CD14-positive monocyte (primary cell): ENCODE measurements at regions not wholly inside any gene's neighbourhood (a gene's known extent, or its start where the extent isn't known, plus 50 kb on each side); places are given as distances from the start of the nearest gene placed in this dataset.

Experiments used
- DNase-seq, 3 donors: peaks; one replicate each; pipeline ENCODE4 v3.0.0-alpha.2; 2011 to 2022
- H2AFZ ChIP-seq: 2 replicates; pipeline ENCODE4 v1.6.0; 2012; ENCODE audit warnings: mild to moderate bottlenecking, low read depth, low read length, inconsistent platforms; ENCODE audit not compliant: insufficient read depth, poor library complexity, severe bottlenecking
- H3K27ac ChIP-seq, 2 donors: 1 replicate in 1 of 2; 2 replicates in 1 of 2; pipeline ENCODE4 v1.5.1; 2012 to 2013; ENCODE audit warnings: low read length in 2 of 2, control low read depth in 1 of 2, inconsistent platforms in 1 of 2, low read depth in 1 of 2, mild to moderate bottlenecking in 1 of 2
- H3K27me3 ChIP-seq, 2 donors: one replicate each; pipeline versions ENCODE4 v1.6.0 to v1.6.1; 2011 to 2013; ENCODE audit warnings: low read length in 2 of 2; ENCODE audit not compliant: control insufficient read depth in 2 of 2, insufficient read depth in 2 of 2
- H3K36me3 ChIP-seq, 2 donors: replicated peaks in 1 of 2; 1 replicate in 1 of 2; 2 replicates in 1 of 2; pipeline versions ENCODE4 v1.5.1 to v1.6.1; 2012 to 2013; ENCODE audit warnings: low read length in 2 of 2, control low read depth in 1 of 2, inconsistent platforms in 1 of 2, mild to moderate bottlenecking in 1 of 2; ENCODE audit not compliant: insufficient read depth in 2 of 2, control insufficient read depth in 1 of 2
- H3K4me1 ChIP-seq, 2 donors: 1 replicate in 1 of 2; 2 replicates in 1 of 2; pipeline versions ENCODE4 v1.5.1 to v1.6.1; 2012 to 2013; ENCODE audit warnings: low read length in 2 of 2, control low read depth in 1 of 2, inconsistent platforms in 1 of 2, mild to moderate bottlenecking in 1 of 2, moderate library complexity in 1 of 2; ENCODE audit not compliant: insufficient read depth in 2 of 2, control insufficient read depth in 1 of 2
- H3K4me2 ChIP-seq: replicated peaks from 2 replicates; pipeline ENCODE3; 2012; ENCODE audit warnings: low read length, moderate library complexity, mild to moderate bottlenecking; ENCODE audit not compliant: poor library complexity, severe bottlenecking; ENCODE audit errors: extremely low read depth
- H3K4me3 ChIP-seq, 3 experiments: fragments of 200-600 bp in 1 of 3; sonication (generic) in 1 of 3; replicated peaks in 1 of 3; 1 replicate in 2 of 3; 2 replicates in 1 of 3; pipeline ENCODE4 v1.5.1; 2011 to 2013; ENCODE audit warnings: low read length in 3 of 3, mild to moderate bottlenecking in 3 of 3, control low read depth in 2 of 3, low read depth in 2 of 3, inconsistent platforms in 1 of 3, moderate library complexity in 1 of 3
- H3K79me2 ChIP-seq: 2 replicates; pipeline ENCODE4 v1.6.0; 2012; ENCODE audit warnings: mild to moderate bottlenecking, control low read depth, inconsistent platforms, low read length, moderate library complexity; ENCODE audit not compliant: insufficient read depth
- H3K9ac ChIP-seq: 2 replicates; pipeline ENCODE4 v1.6.0; 2017; ENCODE audit warnings: low read length, mild to moderate bottlenecking; ENCODE audit not compliant: insufficient read depth, poor library complexity, severe bottlenecking
- H3K9me3 ChIP-seq, 2 donors: replicated peaks in 1 of 2; 1 replicate in 1 of 2; 2 replicates in 1 of 2; pipeline versions ENCODE4 v1.5.1 to v1.6.1; 2012 to 2013; ENCODE audit warnings: low read length in 2 of 2, control low read depth in 1 of 2; ENCODE audit not compliant: control insufficient read depth in 1 of 2, insufficient read depth in 1 of 2
- H4K20me1 ChIP-seq: 2 replicates; pipeline ENCODE4 v1.6.0; 2012; ENCODE audit warnings: mild to moderate bottlenecking, low read length, control low read depth, moderate library complexity; ENCODE audit not compliant: insufficient read depth
- H3K27ac Mint-ChIP-seq, 7 donors: one replicate each; pipeline ENCODE4 v1.8.0; 2020; ENCODE audit warnings: mild to moderate bottlenecking in 7 of 7, mixed read lengths in 7 of 7, moderate library complexity in 6 of 7, inconsistent platforms in 2 of 7
- H3K27me3 Mint-ChIP-seq, 3 donors: one replicate each; pipeline ENCODE4 v1.8.0; 2021 to 2022; ENCODE audit warnings: low read depth in 3 of 3, mild to moderate bottlenecking in 3 of 3, mixed read lengths in 3 of 3, moderate library complexity in 3 of 3, inconsistent platforms in 1 of 3
- H3K36me3 Mint-ChIP-seq, 2 donors: one replicate each; pipeline ENCODE4 v1.8.0; 2020; ENCODE audit warnings: mixed read lengths in 2 of 2, inconsistent platforms in 1 of 2, mild to moderate bottlenecking in 1 of 2
- H3K4me1 Mint-ChIP-seq: one replicate; pipeline ENCODE4 v1.8.0; 2020; ENCODE audit warnings: mild to moderate bottlenecking, mixed read lengths
- H3K4me3 Mint-ChIP-seq, 2 donors: one replicate each; pipeline ENCODE4 v1.8.0; 2020; ENCODE audit warnings: mild to moderate bottlenecking in 2 of 2, mixed read lengths in 2 of 2, moderate library complexity in 1 of 2
- H3K9me3 Mint-ChIP-seq, 7 donors: one replicate each; pipeline ENCODE4 v1.8.0; 2020 to 2022; ENCODE audit warnings: mixed read lengths in 7 of 7, mild to moderate bottlenecking in 6 of 7, moderate library complexity in 6 of 7, inconsistent platforms in 2 of 7
- CTCF ChIP-seq: fragments of 200-600 bp; IDR thresholded peaks from one replicate; pipeline ENCODE4 v1.8.0; 2022; ENCODE audit warnings: antibody characterized with exemption, mild to moderate bottlenecking
- WGBS: methylation state at CpG from one replicate; pipeline ENCODE4 v1.1.5; 2013; ENCODE audit warnings: missing lambda C conversion rate; ENCODE audit not compliant: insufficient coverage; 5-methylcytosine and 5-hydroxymethylcytosine counted together
- intact Hi-C, 2 donors: fragments of 100-400 bp; cut with micrococcal nuclease; formaldehyde crosslinking; loops; one replicate each; pipeline versions ENCODE4 v1.15.0 to v1.15.1; 2023

GRCh38 chr21:38952890-38953289 lies 147.2 kb downstream of the ETS2 start:
- Histone ChIP-seq H3K4me3 (no peak overlapping the region), H2AFZ (no peak overlapping the region), H3K4me2 (no peak overlapping the region), H3K9me3 (peaks cover 6 to 15% of the 10 kb centered on the region in 2 donors), H3K27ac (no peak overlapping the region), H3K4me1 (peaks cover 11 to 21% of the 10 kb centered on the region in 2 donors), H4K20me1 (no peaks in the 10 kb centered on the region), H3K36me3 (no peaks in the 10 kb centered on the region), H3K27me3 (no peaks in the 10 kb centered on the region), H3K9ac (no peak overlapping the region), H3K79me2 (no peaks in the 10 kb centered on the region)
- Mint-ChIP-seq H3K27ac (peak overlapping the region in 2 of 7 donors; percentile 32 to 34), H3K4me3 (no peak overlapping the region), H3K36me3 (peaks cover 0 to 2% of the 10 kb centered on the region in 2 donors), H3K4me1 (peaks cover 13% of the 10 kb centered on the region), H3K27me3 (peaks cover 0 to 3% (median 2%) of the 10 kb centered on the region in 3 donors), H3K9me3 (peaks cover 3 to 19% (median 13%) of the 10 kb centered on the region in 7 donors)
- WGBS, result 95% methylated on average over 2 of the region's 3 CpGs
- TF ChIP-seq CTCF, result no peak
- DNase-seq, result no peak
- intact Hi-C loops, result no loop called here

GRCh38 chr21:38951095-38951730 lies 145.5 kb downstream of the ETS2 start:
- H3K79me2 ChIP-seq, result no peaks in the 10 kb centered on the region
- H3K4me1 ChIP-seq, result peaks cover 4 to 9% of the 10 kb centered on the region in 2 donors
- 100% methylated on average over 1 of the region's 1 CpG for WGBS
- peaks cover 0 to 2% of the 10 kb centered on the region in 2 donors for H3K36me3 Mint-ChIP-seq
- H3K9me3 Mint-ChIP-seq, result peaks cover 3 to 19% (median 13%) of the 10 kb centered on the region in 7 donors
- no peaks in the 10 kb centered on the region for H3K36me3 ChIP-seq
- H2AFZ ChIP-seq, result no peak overlapping the region
- no peak overlapping the region for H3K9ac ChIP-seq
- H3K27me3 Mint-ChIP-seq, result peaks cover 0 to 3% (median 2%) of the 10 kb centered on the region in 3 donors
- no peak overlapping the region for H3K4me2 ChIP-seq
- no peaks in the 10 kb centered on the region for H3K27me3 ChIP-seq
- no peak overlapping the region for H3K4me3 ChIP-seq
- TF ChIP-seq CTCF, result no peak
- DNase-seq, result no peak
- H3K27ac ChIP-seq, result no peak overlapping the region
- no peaks in the 10 kb centered on the region for H4K20me1 ChIP-seq
- peaks cover 6 to 15% of the 10 kb centered on the region in 2 donors for H3K9me3 ChIP-seq
- H3K4me3 Mint-ChIP-seq, result no peak overlapping the region
- H3K4me1 Mint-ChIP-seq, result peaks cover 4% of the 10 kb centered on the region
- H3K27ac Mint-ChIP-seq, result peak overlapping the region in 3 of 7 donors; percentile 15 to 65 (median 37)
- intact Hi-C loops, result no loop called here
